ENCODE measurements at regions not wholly inside any gene's neighbourhood (a gene's known extent, or its start where the extent isn't known, plus 50 kb on each side); places are given as distances from the start of the nearest gene placed in this dataset.

- TF ChIP-seq POLR2A (IDR thresholded peaks at IDR 0.05; ENCODE audit: low read length), result no peak
- TF ChIP-seq GATA1 (IDR thresholded peaks at IDR 0.05; ENCODE audit: low read depth, low read length), result no peak
Observed at GRCh38 chr20:10769700-10770099, 95.9 kb upstream of the JAG1 start.
